K562 (cell line): ENCODE measurements at regions not wholly inside any gene's neighbourhood (a gene's known extent, or its start where the extent isn't known, plus 50 kb on each side); places are given as distances from the start of the nearest gene placed in this dataset.
"Not testable (repeated sequence)": the region's sequence is repeated elsewhere in the genome, so short reads cannot be mapped to it uniquely, and the experiment has no call there.

Experiments
- ATAC-seq: fragments of 200-7000 bp; cut with Tn5 transposase; 3 replicates; pipeline ENCODE4 v1.9.1; 2020; ENCODE audit warnings: moderate library complexity
- BruUV-seq: library from RNA; stranded (reverse); fragments of 400-500 nt; replicated peaks from 2 replicates; lab custom pipeline; 2021; lab: Mats Ljungman, UMichigan
- CTCF ChIA-PET: fragments of 300-600 bp; formaldehyde crosslinking; extraction: SDS; loops from one replicate; lab custom pipeline; 2021; ENCODE audit warnings: low intra/inter-chr PET ratio; lab: Yijun Ruan, JAX
- POLR2A ChIA-PET: fragments of 300-600, 350-650 bp; sonication (Branson Sonifier 250); formaldehyde crosslinking; extraction: SDS; loops from one replicate; lab custom pipeline; 2021; ENCODE audit warnings: antibody characterized with exemption, inconsistent platforms; lab: Yijun Ruan, JAX
- DNase-seq, 4 experiments: peaks; one replicate each; pipeline versions ENCODE4 v3.0.0 to v3.0.0-alpha.2; 2011 to 2018; ENCODE audit warnings: low spot score in 3 of 4, mixed read lengths in 3 of 4; ENCODE audit errors: extremely low read depth in 1 of 4
- FAIRE-seq: peaks from 2 replicates; lab custom pipeline; 2011; peaks lifted over from hg19 to GRCh38; lab: Jason Lieb, UNC
- H2AFZ ChIP-seq: 2 replicates; pipeline ENCODE4 v1.6.0; 2011; ENCODE audit warnings: low read depth, low read length, control low read depth, inconsistent platforms
- H3K27ac ChIP-seq: fragments of 200-600 bp; 3 replicates; pipeline ENCODE4 v1.8.0; 2011; ENCODE audit warnings: low read depth, mild to moderate bottlenecking, control low read depth, inconsistent platforms, low read length, moderate library complexity, mixed read lengths; ENCODE audit errors: extremely low read depth
- H3K27me3 ChIP-seq, 2 experiments: fragments of 300-600 bp in 1 of 2; 2 replicates in 1 of 2; 3 replicates in 1 of 2; pipeline versions ENCODE4 v1.6.0 to v1.8.0; 2011; ENCODE audit warnings: inconsistent platforms in 2 of 2, low read length in 2 of 2, mild to moderate bottlenecking in 1 of 2, mixed read lengths in 1 of 2, moderate library complexity in 1 of 2; ENCODE audit not compliant: control insufficient read depth in 2 of 2, insufficient read depth in 2 of 2
- H3K36me3 ChIP-seq: fragments of 300-600 bp; 3 replicates; pipeline ENCODE4 v1.8.0; 2011; ENCODE audit warnings: mild to moderate bottlenecking, low read length, inconsistent platforms; ENCODE audit not compliant: control insufficient read depth, insufficient read depth
- H3K4me1 ChIP-seq, 2 experiments: fragments of 200-600 bp in 1 of 2; replicated peaks in 1 of 2; 2 replicates in 1 of 2; 3 replicates in 1 of 2; pipeline versions ENCODE4 v1.5.1 to v1.8.0; 2011; ENCODE audit warnings: inconsistent platforms in 2 of 2, low read length in 2 of 2, mild to moderate bottlenecking in 1 of 2, mixed read lengths in 1 of 2, moderate library complexity in 1 of 2; ENCODE audit not compliant: control insufficient read depth in 2 of 2, insufficient read depth in 2 of 2
- H3K4me2 ChIP-seq: 2 replicates; pipeline ENCODE4 v1.6.1; 2011; ENCODE audit warnings: low read length, control low read depth, inconsistent platforms, mixed read lengths; ENCODE audit not compliant: insufficient read depth
- H3K4me3 ChIP-seq: fragments of 200-600 bp; sonication (generic), shearing (Covaris generic); 2 replicates; pipeline ENCODE4 v1.5.1; 2016; ENCODE audit warnings: control low read depth, inconsistent platforms
- H3K79me2 ChIP-seq: fragments of 200-600 bp; 3 replicates; pipeline ENCODE4 v1.8.0; 2011; ENCODE audit warnings: low read length, inconsistent platforms; ENCODE audit not compliant: control insufficient read depth, insufficient read depth
- H3K9ac ChIP-seq, 2 experiments: 2 replicates each; pipeline versions ENCODE4 v1.6.0 to v1.6.1; 2011; ENCODE audit warnings: low read depth in 2 of 2, low read length in 2 of 2, control low read depth in 1 of 2, inconsistent platforms in 1 of 2, mild to moderate bottlenecking in 1 of 2, mixed read lengths in 1 of 2; ENCODE audit not compliant: insufficient read depth in 1 of 2
- H3K9me1 ChIP-seq: one replicate; pipeline ENCODE4 v1.6.0; 2011; ENCODE audit warnings: inconsistent platforms, mild to moderate bottlenecking, low read length, moderate library complexity; ENCODE audit not compliant: control insufficient read depth, insufficient read depth
- H3K9me3 ChIP-seq: replicated peaks from 2 replicates; pipeline ENCODE4 v1.5.1; 2011; ENCODE audit warnings: low read depth, low read length, inconsistent platforms; ENCODE audit not compliant: control insufficient read depth, insufficient read depth
- H4K20me1 ChIP-seq: replicated peaks from 2 replicates; pipeline ENCODE4 v1.6.1; 2011; ENCODE audit warnings: low read length, inconsistent platforms, mixed read lengths; ENCODE audit not compliant: control insufficient read depth, insufficient read depth
- KDM1A ChIP-seq, 2 experiments: fragments of 450-650 bp; IDR thresholded peaks; 2 replicates each; pipeline ENCODE4 v1.6.1; 2016; ENCODE audit warnings: mild to moderate bottlenecking in 2 of 2
- RBM25 ChIP-seq: fragments of 200-400 bp; formaldehyde crosslinking; IDR thresholded peaks from 2 replicates; pipeline ENCODE4 v1.6.1; 2018; ENCODE audit warnings: low read length, low read depth, moderate library complexity; ENCODE audit not compliant: severe bottlenecking
- ZNF146 ChIP-seq: IDR thresholded peaks from one replicate; pipeline ENCODE4 v1.6.1; 2018; ENCODE audit warnings: missing compliant biosample characterization; ENCODE audit not compliant: unreplicated experiment
- WGBS: fragments of 100-300 bp; shearing (Covaris generic); methylation state at CpG from one replicate; pipeline ENCODE4 v1.1.6; 2016; ENCODE audit warnings: low coverage, mixed read lengths; ENCODE audit not compliant: insufficient coverage; ENCODE audit errors: missing lambda C conversion rate; 5-methylcytosine and 5-hydroxymethylcytosine counted together
- in situ Hi-C: fragments of 300-500 bp; cut with MboI; formaldehyde crosslinking; loops from 4 replicates; pipeline ENCODE4 v1.15.0; 2018; ENCODE audit warnings: inconsistent platforms, mixed read lengths
- intact Hi-C: fragments of 100-400 bp; cut with micrococcal nuclease; formaldehyde crosslinking; loops from 2 replicates; pipeline ENCODE4 v1.14.2; 2022

DNA sequence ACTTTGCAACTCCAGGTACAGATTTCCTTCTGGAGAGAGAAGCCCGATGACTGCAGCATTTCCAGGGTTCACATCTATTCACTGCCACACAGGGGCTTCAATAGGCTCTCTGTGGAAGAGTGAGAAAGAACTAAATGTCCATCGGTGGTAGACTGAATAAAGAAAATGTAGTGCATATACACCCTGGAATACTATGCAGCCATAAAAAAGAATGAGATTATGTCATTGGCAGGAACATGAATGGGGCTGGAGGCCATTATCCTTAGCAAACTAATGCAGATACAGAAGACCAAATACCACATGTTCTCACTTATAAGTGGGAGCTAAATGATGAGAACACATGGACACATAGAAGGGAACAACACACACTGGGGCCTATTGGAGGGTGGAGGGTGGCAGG lies 53.6 kb upstream of the SAMD5 start:
- DNase-seq, H3K79me2 ChIP-seq, H3K27ac ChIP-seq, H3K27me3 ChIP-seq, FAIRE-seq, H3K9me3 ChIP-seq, CTCF ChIA-PET, ATAC-seq, in situ Hi-C loops, H3K36me3 ChIP-seq, H3K9ac ChIP-seq, H4K20me1 ChIP-seq, H3K4me2 ChIP-seq, H3K4me3 ChIP-seq, BruUV-seq, H3K9me1 ChIP-seq, H2AFZ ChIP-seq, intact Hi-C loops, POLR2A ChIA-PET, H3K4me1 ChIP-seq: not testable (repeated sequence)
- WGBS, result 17% methylated on average over 2 of the region's 2 CpGs
- TF ChIP-seq RBM25, result peak; percentile 22
- peak; percentile 96 for TF ChIP-seq ZNF146 (CRISPR knock-in tag)
- TF ChIP-seq KDM1A (IDR thresholded peaks at IDR 0.05), result 0 out of 4 replicates have a peak, but pooled peaks of 1 of the 2 experiments have one; percentile 20
